IMR-90 (cell line): ENCODE measurements at regions not wholly inside any gene's neighbourhood (a gene's known extent, or its start where the extent isn't known, plus 50 kb on each side); places are given as distances from the start of the nearest gene placed in this dataset.

Experiments
- ATAC-seq: fragments of 200-7000 bp; cut with Tn5 transposase; 2 replicates; pipeline ENCODE4 v1.9.1; 2020; ENCODE audit warnings: low read depth, mild to moderate bottlenecking, moderate library complexity
- BruUV-seq: library from RNA; stranded (reverse); fragments of 400-500 nt; replicated peaks from 2 replicates; lab custom pipeline; 2021; lab: Mats Ljungman, UMichigan
- CTCF ChIA-PET: fragments of 300-600 bp; formaldehyde crosslinking; extraction: SDS; loops from one replicate; lab custom pipeline; 2021; ENCODE audit warnings: antibody characterized with exemption; lab: Yijun Ruan, JAX
- POLR2A ChIA-PET: fragments of 300-600 bp; sonication (Branson Sonifier 250); formaldehyde crosslinking; loops from one replicate; lab custom pipeline; 2022; ENCODE audit warnings: antibody characterized with exemption; ENCODE audit not compliant: unreplicated experiment; lab: Charles Lee
- DNase-seq: peaks from one replicate; pipeline ENCODE4 v3.0.0; 2013
- H2AFZ ChIP-seq: replicated peaks from 2 replicates; pipeline ENCODE3; 2013; ENCODE audit warnings: low read length, mild to moderate bottlenecking; ENCODE audit not compliant: poor library complexity
- H2AK5ac ChIP-seq: 2 replicates; pipeline ENCODE4 v1.6.1; 2013; ENCODE audit warnings: low read depth, low read length, inconsistent platforms
- H2AK9ac ChIP-seq: replicated peaks from 2 replicates; pipeline ENCODE3; 2013; ENCODE audit warnings: mild to moderate bottlenecking, low read depth, low read length, moderate library complexity; ENCODE audit not compliant: poor library complexity
- H2BK120ac ChIP-seq: 2 replicates; pipeline ENCODE4 v1.6.1; 2013; ENCODE audit warnings: low read depth, low read length, inconsistent platforms
- H2BK15ac ChIP-seq: 3 replicates; pipeline ENCODE4 v1.6.1; 2013; ENCODE audit warnings: low read depth, low read length, inconsistent platforms
- H2BK20ac ChIP-seq: 2 replicates; pipeline ENCODE4 v1.6.1; 2013; ENCODE audit warnings: low read depth, mild to moderate bottlenecking, inconsistent platforms, low read length, moderate library complexity
- H2BK5ac ChIP-seq: 2 replicates; pipeline ENCODE4 v1.6.1; 2013; ENCODE audit warnings: mild to moderate bottlenecking, low read depth, low read length, inconsistent platforms; ENCODE audit not compliant: poor library complexity, severe bottlenecking
- H3K14ac ChIP-seq: replicated peaks from 2 replicates; pipeline ENCODE4 v1.6.1; 2013; ENCODE audit warnings: low read depth, low read length, inconsistent platforms
- H3K18ac ChIP-seq: 2 replicates; pipeline ENCODE4 v1.6.1; 2013; ENCODE audit warnings: low read depth, low read length, control low read depth
- H3K23ac ChIP-seq: 2 replicates; pipeline ENCODE4 v1.6.1; 2013; ENCODE audit warnings: low read depth, low read length, inconsistent platforms
- H3K27ac ChIP-seq: 2 replicates; pipeline ENCODE4 v1.5.1; 2013; ENCODE audit warnings: mild to moderate bottlenecking, control low read depth, low read length; ENCODE audit not compliant: insufficient read depth
- H3K27me3 ChIP-seq: 2 replicates; pipeline ENCODE4 v1.6.1; 2013; ENCODE audit warnings: low read length; ENCODE audit not compliant: control insufficient read depth, insufficient read depth
- H3K36me3 ChIP-seq: 2 replicates; pipeline ENCODE4 v1.6.1; 2013; ENCODE audit warnings: low read length, mixed read lengths; ENCODE audit not compliant: control insufficient read depth, insufficient read depth
- H3K4ac ChIP-seq: 2 replicates; pipeline ENCODE4 v1.6.1; 2013; ENCODE audit warnings: low read depth, low read length, inconsistent platforms
- H3K4me1 ChIP-seq: 2 replicates; pipeline ENCODE4 v1.6.1; 2013; ENCODE audit warnings: low read length, mixed read lengths; ENCODE audit not compliant: control insufficient read depth, insufficient read depth
- H3K4me2 ChIP-seq: 2 replicates; pipeline ENCODE4 v1.6.1; 2013; ENCODE audit warnings: low read depth, mild to moderate bottlenecking, control low read depth, low read length, moderate library complexity
- H3K4me3 ChIP-seq: 2 replicates; pipeline ENCODE4 v1.5.1; 2013; ENCODE audit warnings: low read depth, mild to moderate bottlenecking, control low read depth, low read length, moderate library complexity; ENCODE audit not compliant: insufficient read depth
- H3K56ac ChIP-seq: 2 replicates; pipeline ENCODE4 v1.6.1; 2013; ENCODE audit warnings: low read length, inconsistent platforms; ENCODE audit not compliant: insufficient read depth; ENCODE audit errors: extremely low read depth
- H3K79me1 ChIP-seq, 2 experiments: 2 replicates each; pipeline ENCODE4 v1.6.1; 2013; ENCODE audit warnings: low read length in 2 of 2, inconsistent platforms in 1 of 2, low read depth in 1 of 2
- H3K9ac ChIP-seq: 2 replicates; pipeline ENCODE4 v1.6.1; 2013; ENCODE audit warnings: low read depth, low read length, control low read depth
- H3K9me1 ChIP-seq: 2 replicates; pipeline ENCODE4 v1.6.1; 2013; ENCODE audit warnings: low read length, inconsistent platforms; ENCODE audit not compliant: insufficient read depth
- H3K9me3 ChIP-seq: 2 replicates; pipeline ENCODE4 v1.6.1; 2013; ENCODE audit warnings: low read length; ENCODE audit not compliant: control insufficient read depth, insufficient read depth
- H4K20me1 ChIP-seq: 2 replicates; pipeline ENCODE4 v1.6.1; 2013; ENCODE audit warnings: low read length, inconsistent platforms; ENCODE audit not compliant: insufficient read depth
- H4K5ac ChIP-seq: 2 replicates; pipeline ENCODE4 v1.6.1; 2013; ENCODE audit warnings: mild to moderate bottlenecking, low read depth, low read length, control low read depth
- H4K8ac ChIP-seq, 2 experiments: 2 replicates each; pipeline ENCODE4 v1.6.1; 2013; ENCODE audit warnings: low read depth in 2 of 2, low read length in 2 of 2, control low read depth in 1 of 2, inconsistent platforms in 1 of 2
- H4K91ac ChIP-seq: 2 replicates; pipeline ENCODE4 v1.6.1; 2013; ENCODE audit warnings: low read depth, low read length, inconsistent platforms; ENCODE audit not compliant: insufficient read depth
- CEBPB ChIP-seq: IDR thresholded peaks from 2 replicates; pipeline ENCODE4 v1.6.1; 2012; ENCODE audit warnings: low read depth, low read length, improper control_type of control experiment
- CHD1 ChIP-seq: IDR thresholded peaks from 2 replicates; pipeline ENCODE4 v1.6.1; 2012; ENCODE audit warnings: low read depth, low read length, improper control_type of control experiment
- FOS ChIP-seq: fragments of 150-350 bp; IDR thresholded peaks from 2 replicates; pipeline ENCODE4 v1.6.1; 2016; ENCODE audit warnings: low read depth, low read length
- MXI1 ChIP-seq: IDR thresholded peaks from 2 replicates; pipeline ENCODE4 v1.6.1; 2012; ENCODE audit warnings: low read depth, mild to moderate bottlenecking, low read length, moderate library complexity, borderline replicate concordance
- RCOR1 ChIP-seq: IDR thresholded peaks from 2 replicates; pipeline ENCODE4 v1.6.1; 2012; ENCODE audit warnings: mild to moderate bottlenecking, low read length, improper control_type of control experiment; ENCODE audit not compliant: insufficient replicate concordance
- RFX5 ChIP-seq: IDR thresholded peaks from 2 replicates; pipeline ENCODE4 v1.8.0; 2012; ENCODE audit warnings: low read depth, mild to moderate bottlenecking, low read length, moderate library complexity
- SMC3 ChIP-seq: fragments of 150-350 bp; IDR thresholded peaks from 2 replicates; pipeline ENCODE4 v1.6.1; 2016; ENCODE audit warnings: low read depth, mild to moderate bottlenecking, antibody characterized with exemption, low read length, moderate library complexity
- dilution Hi-C: fragments of 300-500 bp; cut with HindIII; formaldehyde crosslinking; loops from one replicate; pipeline ENCODE4 v1.14.3; 2018; ENCODE audit warnings: low sequenced_read_pairs; ENCODE audit not compliant: unreplicated experiment
- in situ Hi-C: fragments of 300-500 bp; cut with MboI; formaldehyde crosslinking; loops from 3 replicates; pipeline ENCODE4 v1.14.3; 2019; ENCODE audit warnings: low sequenced_read_pairs, inconsistent platforms, mixed read lengths
- intact Hi-C: fragments of 100-400 bp; cut with micrococcal nuclease; formaldehyde crosslinking; loops from 2 replicates; pipeline ENCODE4 v1.10.0; 2022

DNA sequence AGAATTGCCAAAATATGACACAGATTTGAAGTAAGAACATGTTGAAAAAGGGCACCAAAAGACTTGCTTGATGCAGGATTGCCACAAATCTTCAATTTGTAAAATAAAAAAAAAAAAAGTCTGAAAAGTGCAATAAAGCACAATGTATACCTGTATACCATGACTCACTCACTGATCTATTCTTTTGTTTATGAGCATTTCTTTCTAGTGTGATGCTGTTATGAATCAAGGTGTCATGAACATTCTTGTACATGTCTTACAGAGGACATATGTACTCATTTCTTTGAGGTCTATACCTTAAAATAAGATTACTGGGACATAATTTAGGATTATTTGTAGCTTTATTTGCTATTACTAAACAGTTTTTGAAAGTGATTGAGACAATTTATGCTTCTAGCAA, 464.9 kb upstream of the RBMS3 start:
- H2AFZ ChIP-seq = no peak overlapping the region
- H3K27me3 ChIP-seq = no peaks in the 10 kb centered on the region
- H2BK5ac ChIP-seq = no peak overlapping the region
- POLR2A ChIA-PET = no interaction called here
- BruUV-seq = no TSS peak
- no peak overlapping the region for H2AK9ac ChIP-seq
- H2BK120ac ChIP-seq = no peak overlapping the region
- no peak for ATAC-seq
- CTCF ChIA-PET = no interaction called here
- H3K27ac ChIP-seq = no peak overlapping the region
- H3K14ac ChIP-seq = no peak overlapping the region
- H4K20me1 ChIP-seq = no peaks in the 10 kb centered on the region
- intact Hi-C loops = no loop called here
- H3K4me1 ChIP-seq = no peaks in the 10 kb centered on the region
- no peak for TF ChIP-seq CHD1
- TF ChIP-seq MXI1 = no peak
- TF ChIP-seq SMC3 = no peak
- no peak for TF ChIP-seq FOS
- TF ChIP-seq RCOR1 = no peak
- no peak for TF ChIP-seq RFX5
- TF ChIP-seq CEBPB = no peak
- no peak overlapping the region for H3K4ac ChIP-seq
- no peaks in the 10 kb centered on the region for H3K79me1 ChIP-seq
- H2BK20ac ChIP-seq = no peak overlapping the region
- H3K4me3 ChIP-seq = no peak overlapping the region
- H3K9ac ChIP-seq = no peak overlapping the region
- no peak overlapping the region for H3K4me2 ChIP-seq
- no peak overlapping the region for H2BK15ac ChIP-seq
- H4K8ac ChIP-seq = no peak overlapping the region
- H4K5ac ChIP-seq = no peak overlapping the region
- H3K18ac ChIP-seq = no peak overlapping the region
- H2AK5ac ChIP-seq = no peak overlapping the region
- in situ Hi-C loops = no loop called here
- no peak overlapping the region for H3K56ac ChIP-seq
- H4K91ac ChIP-seq = no peak overlapping the region
- DNase-seq = no peak
- H3K36me3 ChIP-seq = no peaks in the 10 kb centered on the region
- no peaks in the 10 kb centered on the region for H3K9me3 ChIP-seq
- no peaks in the 10 kb centered on the region for H3K9me1 ChIP-seq
- H3K23ac ChIP-seq = no peak overlapping the region
- dilution Hi-C loops = no loop called here
